GM23338 (cell line): ENCODE measurements at regions not wholly inside any gene's neighbourhood (a gene's known extent, or its start where the extent isn't known, plus 50 kb on each side); places are given as distances from the start of the nearest gene placed in this dataset.

Experiments
- ATAC-seq: fragments of 200-7000 bp; cut with Tn5 transposase; 3 replicates; pipeline ENCODE4 v1.9.1; 2020
- DNase-seq: peaks from one replicate; pipeline ENCODE4 v3.0.0-alpha.2; 2015; ENCODE audit warnings: low spot score
- H2AFZ ChIP-seq: fragments of 200-600 bp; sonication (generic); 2 replicates; pipeline ENCODE4 v1.8.0; 2016; ENCODE audit warnings: antibody characterized with exemption, mild to moderate bottlenecking, moderate library complexity
- H3F3A ChIP-seq: fragments of 200-600 bp; sonication (generic); replicated peaks from 2 replicates; pipeline ENCODE4 v1.8.0; 2017; ENCODE audit warnings: antibody characterized with exemption, mixed run types, low read depth
- H3K27ac ChIP-seq: fragments of 200-600 bp; sonication (generic); 2 replicates; pipeline ENCODE4 v1.6.1; 2016; ENCODE audit warnings: low read depth
- H3K27me3 ChIP-seq: fragments of 200-600 bp; sonication (generic); 2 replicates; pipeline ENCODE4 v1.8.0; 2016; ENCODE audit warnings: mild to moderate bottlenecking, mixed run types, moderate library complexity; ENCODE audit not compliant: insufficient read depth
- H3K36me3 ChIP-seq: fragments of 200-600 bp; sonication (generic); 2 replicates; pipeline ENCODE4 v1.8.0; 2016; ENCODE audit warnings: mild to moderate bottlenecking; ENCODE audit not compliant: insufficient read depth
- H3K4me1 ChIP-seq: fragments of 200-600 bp; sonication (generic); 2 replicates; pipeline ENCODE4 v1.8.0; 2016; ENCODE audit warnings: mild to moderate bottlenecking, moderate library complexity; ENCODE audit not compliant: insufficient read depth
- H3K4me2 ChIP-seq: fragments of 200-600 bp; sonication (generic); 2 replicates; pipeline ENCODE4 v1.7.1; 2017; ENCODE audit warnings: mixed run types
- H3K4me3 ChIP-seq: fragments of 200-600 bp; sonication (generic); 2 replicates; pipeline ENCODE4 v1.6.1; 2016; ENCODE audit warnings: mixed run types
- H3K79me2 ChIP-seq: fragments of 200-600 bp; sonication (generic); replicated peaks from 2 replicates; pipeline ENCODE4 v1.8.0; 2017; ENCODE audit warnings: mild to moderate bottlenecking; ENCODE audit not compliant: insufficient read depth
- H3K9me2 ChIP-seq: fragments of 200-600 bp; sonication (generic); 2 replicates; pipeline ENCODE4 v1.8.0; 2017; ENCODE audit not compliant: insufficient read depth
- H4K20me1 ChIP-seq: fragments of 200-600 bp; sonication (generic); replicated peaks from 2 replicates; pipeline ENCODE4 v1.8.0; 2017; ENCODE audit warnings: mild to moderate bottlenecking; ENCODE audit not compliant: insufficient read depth
- H3K27ac Mint-ChIP-seq: 2 replicates; pipeline ENCODE4 v1.8.0; 2020; ENCODE audit warnings: inconsistent platforms, mild to moderate bottlenecking, moderate library complexity, mixed read lengths
- H3K27me3 Mint-ChIP-seq: 3 replicates; pipeline ENCODE4 v1.8.0; 2022; ENCODE audit warnings: low read depth, mild to moderate bottlenecking, moderate library complexity, mixed read lengths, inconsistent platforms; ENCODE audit not compliant: insufficient read depth, poor library complexity
- H3K36me3 Mint-ChIP-seq: 3 replicates; pipeline ENCODE4 v1.8.0; 2021; ENCODE audit warnings: low read depth, mild to moderate bottlenecking, inconsistent platforms, moderate library complexity, mixed read lengths
- H3K4me1 Mint-ChIP-seq: 3 replicates; pipeline ENCODE4 v1.8.0; 2020; ENCODE audit warnings: mild to moderate bottlenecking, inconsistent platforms, mixed read lengths
- H3K4me3 Mint-ChIP-seq: 3 replicates; pipeline ENCODE4 v1.8.0; 2021; ENCODE audit warnings: moderate library complexity, mild to moderate bottlenecking, inconsistent platforms, mixed read lengths
- H3K9me3 Mint-ChIP-seq: 3 replicates; pipeline ENCODE4 v1.8.0; 2020; ENCODE audit warnings: moderate library complexity, mild to moderate bottlenecking, inconsistent platforms, mixed read lengths
- JUNB ChIP-seq: IDR thresholded peaks from one replicate; pipeline ENCODE4 v1.6.1; 2016; ENCODE audit warnings: antibody characterized with exemption; ENCODE audit not compliant: unreplicated experiment
- NANOG ChIP-seq: IDR thresholded peaks from 2 replicates; pipeline ENCODE4 v1.6.1; 2016; ENCODE audit warnings: antibody characterized with exemption, borderline replicate concordance
- REST ChIP-seq: IDR thresholded peaks from one replicate; pipeline ENCODE4 v1.6.1; 2018; ENCODE audit warnings: antibody characterized with exemption; ENCODE audit not compliant: unreplicated experiment
- STAT1 ChIP-seq: IDR thresholded peaks from one replicate; pipeline ENCODE4 v1.6.1; 2016; ENCODE audit warnings: antibody characterized with exemption; ENCODE audit not compliant: unreplicated experiment
- ZNF114 ChIP-seq: fragments of 250-450 bp; sonication (Bioruptor Pico); IDR thresholded peaks from 2 replicates; pipeline ENCODE4 v1.5.0; 2020; ENCODE audit warnings: mild to moderate bottlenecking, moderate library complexity
- ZNF331 ChIP-seq: fragments of 250-450 bp; sonication (Bioruptor Pico); IDR thresholded peaks from 2 replicates; pipeline ENCODE4 v1.5.0; 2020; ENCODE audit warnings: low read depth, mild to moderate bottlenecking, moderate library complexity
- TF ChIP-seq, protein P1 (sequence below): IDR thresholded peaks from 2 replicates; pipeline ENCODE4 v1.6.1; 2016; ENCODE audit warnings: antibody characterized with exemption
- TF ChIP-seq, protein P2 (sequence below): fragments of 250-450 bp; sonication (Bioruptor Pico); IDR thresholded peaks from 2 replicates; pipeline ENCODE4 v1.5.0; 2020; ENCODE audit warnings: mild to moderate bottlenecking, moderate library complexity

- TF ChIP-seq REST (no peak), ZNF331 (CRISPR knock-in tag) (no peak), JUNB (no peak)
- TF ChIP-seq, protein P1, sequence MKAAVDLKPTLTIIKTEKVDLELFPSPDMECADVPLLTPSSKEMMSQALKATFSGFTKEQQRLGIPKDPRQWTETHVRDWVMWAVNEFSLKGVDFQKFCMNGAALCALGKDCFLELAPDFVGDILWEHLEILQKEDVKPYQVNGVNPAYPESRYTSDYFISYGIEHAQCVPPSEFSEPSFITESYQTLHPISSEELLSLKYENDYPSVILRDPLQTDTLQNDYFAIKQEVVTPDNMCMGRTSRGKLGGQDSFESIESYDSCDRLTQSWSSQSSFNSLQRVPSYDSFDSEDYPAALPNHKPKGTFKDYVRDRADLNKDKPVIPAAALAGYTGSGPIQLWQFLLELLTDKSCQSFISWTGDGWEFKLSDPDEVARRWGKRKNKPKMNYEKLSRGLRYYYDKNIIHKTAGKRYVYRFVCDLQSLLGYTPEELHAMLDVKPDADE: no peak
These were observed 81.8 kb downstream of the TRIML1 start (continued) for GRCh38 chr4:188221090-188221489.

DNA sequence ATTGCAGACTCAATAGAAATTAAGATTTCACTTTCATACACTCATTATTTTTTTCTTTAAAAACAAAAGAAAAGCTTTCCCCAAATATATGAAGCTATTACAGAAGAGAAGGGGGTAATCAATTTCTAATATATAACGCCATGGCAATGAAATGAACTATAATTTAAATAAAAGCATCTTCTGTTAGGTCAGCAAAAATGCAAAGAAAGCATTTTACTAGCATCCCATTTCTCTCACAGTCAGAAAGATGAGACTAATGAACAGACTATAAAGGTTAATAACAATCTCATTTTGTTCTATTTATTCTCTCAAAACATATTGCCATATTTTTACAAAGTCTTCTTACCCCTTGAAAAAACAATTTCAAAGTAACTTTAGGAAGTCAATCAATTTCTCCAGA is 89.0 kb downstream of the TRIML1 start:
- H3K9me2 ChIP-seq: no peaks in the 10 kb centered on the region
- ATAC-seq: no peak
- no peaks in the 10 kb centered on the region for H3K27me3 ChIP-seq
- Mint-ChIP-seq H3K4me3 (no peak overlapping the region), H3K9me3 (no peaks in the 10 kb centered on the region), H3K4me1 (no peaks in the 10 kb centered on the region), H3K36me3 (no peaks in the 10 kb centered on the region), H3K27ac (no peak overlapping the region), H3K27me3 (peaks cover 2% of the 10 kb centered on the region)
- TF ChIP-seq STAT1 (no peak), ZNF331 (CRISPR knock-in tag) (no peak), ZNF114 (CRISPR knock-in tag) (no peak), NANOG (no peak)
- H3K4me3 ChIP-seq: no peak overlapping the region
- H3F3A ChIP-seq: no peaks in the 10 kb centered on the region
- no peak overlapping the region for H2AFZ ChIP-seq
- no peaks in the 10 kb centered on the region for H4K20me1 ChIP-seq
- H3K36me3 ChIP-seq: no peaks in the 10 kb centered on the region
- DNase-seq: no peak
- no peak overlapping the region for H3K4me2 ChIP-seq
- no peaks in the 10 kb centered on the region; the same call in 1 of the 2 replicates for H3K4me1 ChIP-seq
- no peaks in the 10 kb centered on the region for H3K79me2 ChIP-seq
- no peak overlapping the region for H3K27ac ChIP-seq

DNA sequence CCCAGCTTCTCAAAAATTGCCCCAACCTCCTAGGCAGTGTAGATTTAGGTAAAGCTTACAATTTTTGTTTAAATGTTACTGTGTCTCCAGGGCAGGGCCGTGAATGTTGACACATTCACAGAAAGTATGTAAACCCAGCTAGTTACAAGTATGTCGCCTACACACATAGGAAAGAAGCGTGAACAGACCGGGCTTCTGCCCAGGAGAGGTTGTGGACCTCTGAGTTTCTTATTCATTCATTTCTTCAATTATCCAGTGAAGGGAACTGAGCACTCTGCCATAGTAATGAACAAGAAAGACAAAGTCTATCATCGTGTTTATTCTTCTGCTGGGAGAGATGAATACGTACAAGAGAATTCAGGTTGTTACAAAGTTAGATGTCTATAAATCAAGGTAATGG is 93.2 kb downstream of the TRIML1 start:
- H3K4me2 ChIP-seq: no peak overlapping the region
- no peak overlapping the region for H3K27ac Mint-ChIP-seq
- H2AFZ ChIP-seq: no peak overlapping the region; the same call in 1 of the 2 replicates
- no peaks in the 10 kb centered on the region for H4K20me1 ChIP-seq
- DNase-seq (no peak), ATAC-seq (no peak)
- no peak overlapping the region for H3K27ac ChIP-seq
- no peaks in the 10 kb centered on the region for H3K36me3 ChIP-seq
- no peaks in the 10 kb centered on the region for H3K4me1 ChIP-seq
- H3K36me3 Mint-ChIP-seq: no peaks in the 10 kb centered on the region
- H3K9me2 ChIP-seq: no peaks in the 10 kb centered on the region
- no peak overlapping the region for H3K4me3 ChIP-seq
- no peaks in the 10 kb centered on the region for H3K27me3 Mint-ChIP-seq
- no peaks in the 10 kb centered on the region for H3K9me3 Mint-ChIP-seq
- no peak overlapping the region for H3K4me3 Mint-ChIP-seq
- H3K27me3 ChIP-seq: no peaks in the 10 kb centered on the region
- H3K79me2 ChIP-seq: no peaks in the 10 kb centered on the region
- no peaks in the 10 kb centered on the region for H3F3A ChIP-seq
- H3K4me1 Mint-ChIP-seq: no peaks in the 10 kb centered on the region
- TF ChIP-seq, protein P2, sequence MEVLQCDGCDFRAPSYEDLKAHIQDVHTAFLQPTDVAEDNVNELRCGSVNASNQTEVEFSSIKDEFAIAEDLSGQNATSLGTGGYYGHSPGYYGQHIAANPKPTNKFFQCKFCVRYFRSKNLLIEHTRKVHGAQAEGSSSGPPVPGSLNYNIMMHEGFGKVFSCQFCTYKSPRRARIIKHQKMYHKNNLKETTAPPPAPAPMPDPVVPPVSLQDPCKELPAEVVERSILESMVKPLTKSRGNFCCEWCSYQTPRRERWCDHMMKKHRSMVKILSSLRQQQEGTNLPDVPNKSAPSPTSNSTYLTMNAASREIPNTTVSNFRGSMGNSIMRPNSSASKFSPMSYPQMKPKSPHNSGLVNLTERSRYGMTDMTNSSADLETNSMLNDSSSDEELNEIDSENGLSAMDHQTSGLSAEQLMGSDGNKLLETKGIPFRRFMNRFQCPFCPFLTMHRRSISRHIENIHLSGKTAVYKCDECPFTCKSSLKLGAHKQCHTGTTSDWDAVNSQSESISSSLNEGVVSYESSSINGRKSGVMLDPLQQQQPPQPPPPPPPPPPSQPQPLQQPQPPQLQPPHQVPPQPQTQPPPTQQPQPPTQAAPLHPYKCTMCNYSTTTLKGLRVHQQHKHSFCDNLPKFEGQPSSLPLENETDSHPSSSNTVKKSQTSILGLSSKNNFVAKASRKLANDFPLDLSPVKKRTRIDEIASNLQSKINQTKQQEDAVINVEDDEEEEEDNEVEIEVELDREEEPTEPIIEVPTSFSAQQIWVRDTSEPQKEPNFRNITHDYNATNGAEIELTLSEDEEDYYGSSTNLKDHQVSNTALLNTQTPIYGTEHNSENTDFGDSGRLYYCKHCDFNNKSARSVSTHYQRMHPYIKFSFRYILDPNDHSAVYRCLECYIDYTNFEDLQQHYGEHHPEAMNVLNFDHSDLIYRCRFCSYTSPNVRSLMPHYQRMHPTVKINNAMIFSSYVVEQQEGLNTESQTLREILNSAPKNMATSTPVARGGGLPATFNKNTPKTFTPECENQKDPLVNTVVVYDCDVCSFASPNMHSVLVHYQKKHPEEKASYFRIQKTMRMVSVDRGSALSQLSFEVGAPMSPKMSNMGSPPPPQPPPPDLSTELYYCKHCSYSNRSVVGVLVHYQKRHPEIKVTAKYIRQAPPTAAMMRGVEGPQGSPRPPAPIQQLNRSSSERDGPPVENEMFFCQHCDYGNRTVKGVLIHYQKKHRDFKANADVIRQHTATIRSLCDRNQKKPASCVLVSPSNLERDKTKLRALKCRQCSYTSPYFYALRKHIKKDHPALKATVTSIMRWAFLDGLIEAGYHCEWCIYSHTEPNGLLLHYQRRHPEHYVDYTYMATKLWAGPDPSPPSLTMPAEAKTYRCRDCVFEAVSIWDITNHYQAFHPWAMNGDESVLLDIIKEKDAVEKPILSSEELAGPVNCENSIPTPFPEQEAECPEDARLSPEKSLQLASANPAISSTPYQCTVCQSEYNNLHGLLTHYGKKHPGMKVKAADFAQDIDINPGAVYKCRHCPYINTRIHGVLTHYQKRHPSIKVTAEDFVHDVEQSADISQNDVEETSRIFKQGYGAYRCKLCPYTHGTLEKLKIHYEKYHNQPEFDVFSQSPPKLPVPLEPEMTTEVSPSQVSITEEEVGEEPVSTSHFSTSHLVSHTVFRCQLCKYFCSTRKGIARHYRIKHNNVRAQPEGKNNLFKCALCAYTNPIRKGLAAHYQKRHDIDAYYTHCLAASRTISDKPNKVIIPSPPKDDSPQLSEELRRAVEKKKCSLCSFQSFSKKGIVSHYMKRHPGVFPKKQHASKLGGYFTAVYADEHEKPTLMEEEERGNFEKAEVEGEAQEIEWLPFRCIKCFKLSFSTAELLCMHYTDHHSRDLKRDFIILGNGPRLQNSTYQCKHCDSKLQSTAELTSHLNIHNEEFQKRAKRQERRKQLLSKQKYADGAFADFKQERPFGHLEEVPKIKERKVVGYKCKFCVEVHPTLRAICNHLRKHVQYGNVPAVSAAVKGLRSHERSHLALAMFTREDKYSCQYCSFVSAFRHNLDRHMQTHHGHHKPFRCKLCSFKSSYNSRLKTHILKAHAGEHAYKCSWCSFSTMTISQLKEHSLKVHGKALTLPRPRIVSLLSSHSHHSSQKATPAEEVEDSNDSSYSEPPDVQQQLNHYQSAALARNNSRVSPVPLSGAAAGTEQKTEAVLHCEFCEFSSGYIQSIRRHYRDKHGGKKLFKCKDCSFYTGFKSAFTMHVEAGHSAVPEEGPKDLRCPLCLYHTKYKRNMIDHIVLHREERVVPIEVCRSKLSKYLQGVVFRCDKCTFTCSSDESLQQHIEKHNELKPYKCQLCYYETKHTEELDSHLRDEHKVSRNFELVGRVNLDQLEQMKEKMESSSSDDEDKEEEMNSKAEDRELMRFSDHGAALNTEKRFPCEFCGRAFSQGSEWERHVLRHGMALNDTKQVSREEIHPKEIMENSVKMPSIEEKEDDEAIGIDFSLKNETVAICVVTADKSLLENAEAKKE: no peak
- TF ChIP-seq ZNF331 (CRISPR knock-in tag): no peak
